NCI-H2227 (cell line): ENCODE measurements at regions not wholly inside any gene's neighbourhood (a gene's known extent, or its start where the extent isn't known, plus 50 kb on each side); places are given as distances from the start of the nearest gene placed in this dataset.
A peak's percentile ranks its signal among the peaks of the same experiment; 100 is the strongest.

Source experiments
- DNase-seq: peaks from one replicate; lab custom pipeline; 2025; ENCODE audit not compliant: unreplicated experiment; lab: John Stamatoyannopoulos, UW

GRCh38 chr12:87794854-87795253 lies 234.3 kb downstream of the C12orf50 start:
- DNase-seq = no peak

DNA sequence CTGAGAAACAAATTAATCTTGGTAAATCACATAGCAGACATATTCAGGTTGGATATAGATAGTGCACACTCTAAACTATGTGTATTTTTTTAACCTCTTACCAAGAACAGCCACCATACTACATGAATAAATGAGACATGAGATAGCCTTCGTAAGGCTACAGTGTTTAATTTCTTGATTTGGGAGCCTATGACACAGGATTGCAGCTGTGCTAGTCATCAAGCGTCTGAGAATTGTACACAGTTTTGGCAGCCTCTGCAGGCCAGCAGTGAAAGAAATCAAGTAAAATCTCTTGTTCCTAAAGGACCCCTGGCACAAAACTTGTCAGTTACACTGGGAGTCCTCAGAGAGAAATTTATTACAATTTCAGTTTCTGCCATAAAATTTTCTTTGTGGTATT lies 236.1 kb downstream of the C12orf50 start:
- DNase-seq = no peak

DNA sequence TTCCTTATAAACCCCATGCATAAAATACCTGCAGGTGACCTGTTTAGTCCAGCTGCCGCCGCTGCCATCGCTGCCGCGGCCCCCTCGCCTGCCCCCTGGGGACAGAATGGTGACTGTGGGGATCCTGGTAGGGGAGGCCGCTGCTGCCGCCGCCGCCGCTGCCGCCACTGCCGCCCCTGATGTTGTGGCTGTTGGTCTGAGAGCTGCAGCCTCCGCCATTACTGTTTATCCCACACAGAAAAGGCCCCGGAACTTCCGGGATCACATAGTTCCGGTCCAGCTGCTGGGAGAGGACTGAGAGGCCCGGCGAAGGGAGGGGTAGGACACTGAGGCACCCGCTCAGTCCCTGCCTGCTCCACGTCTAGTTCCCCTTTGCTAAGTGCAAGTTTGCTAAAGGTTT lies 244.9 kb downstream of the C12orf50 start:
- peak; percentile 86 for DNase-seq

DNA sequence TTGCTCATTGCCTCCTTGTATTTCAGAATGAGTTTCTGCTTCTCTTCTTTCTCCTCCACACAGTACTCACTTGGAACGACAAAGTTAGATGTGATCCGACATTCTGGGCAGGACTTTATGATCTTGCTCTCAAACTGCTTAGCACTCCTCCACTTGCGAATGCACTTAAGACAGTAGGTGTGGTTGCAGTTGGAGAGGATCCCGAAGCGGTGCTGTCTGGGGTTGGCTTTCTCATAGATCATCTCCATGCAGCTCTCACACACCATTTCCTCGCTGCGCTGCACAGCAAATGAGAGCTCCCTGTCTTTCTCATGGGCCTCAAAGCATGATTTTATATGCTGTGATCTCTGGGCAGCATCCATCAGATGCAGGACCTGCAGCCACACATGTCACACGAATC lies 245.7 kb downstream of the C12orf50 start:
- peak; percentile 30 for DNase-seq

DNA sequence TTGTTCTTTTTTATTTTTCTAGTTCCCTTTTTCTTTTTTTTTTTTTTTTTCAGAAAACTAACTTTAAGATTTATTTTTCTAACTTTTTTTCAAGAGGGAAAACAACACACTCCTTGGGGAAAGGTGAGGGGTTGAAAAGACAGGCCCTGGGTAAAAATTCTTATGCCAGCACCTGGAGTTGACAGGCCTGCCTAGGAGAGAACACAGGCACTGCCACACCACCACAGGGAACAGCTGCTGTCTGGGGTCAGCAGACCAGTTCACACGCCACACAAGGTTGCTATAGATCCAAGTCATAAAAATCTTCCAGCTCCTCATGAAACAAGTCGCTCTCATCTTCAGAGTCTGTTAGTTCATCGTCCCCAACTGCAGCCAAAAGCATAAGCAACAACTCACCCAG lies 246.4 kb downstream of the C12orf50 start:
- DNase-seq = no peak

- DNase-seq = no peak
Measured at GRCh38 chr12:87779858-87780498, 249.2 kb downstream of the C12orf50 start.

DNA sequence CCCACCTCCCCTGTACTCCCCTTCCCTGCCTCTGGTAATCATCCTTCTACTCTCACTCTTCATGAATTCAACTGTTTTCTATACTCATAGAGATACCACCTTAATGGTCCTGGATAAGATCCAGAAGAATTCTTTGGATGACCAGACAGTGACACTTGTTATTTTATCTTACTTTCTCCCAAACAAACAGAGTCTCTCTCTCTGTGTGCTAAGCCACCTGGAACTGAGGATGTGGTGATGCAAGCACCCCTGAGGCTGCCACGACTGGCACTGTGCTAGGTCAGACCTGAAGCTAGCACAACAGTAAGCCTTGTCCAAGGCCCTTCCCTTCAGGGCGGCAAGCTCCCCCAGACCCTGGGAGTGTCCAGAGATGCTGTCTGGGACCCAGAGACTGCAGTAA lies 250.2 kb downstream of the C12orf50 start:
- DNase-seq = no peak

DNA sequence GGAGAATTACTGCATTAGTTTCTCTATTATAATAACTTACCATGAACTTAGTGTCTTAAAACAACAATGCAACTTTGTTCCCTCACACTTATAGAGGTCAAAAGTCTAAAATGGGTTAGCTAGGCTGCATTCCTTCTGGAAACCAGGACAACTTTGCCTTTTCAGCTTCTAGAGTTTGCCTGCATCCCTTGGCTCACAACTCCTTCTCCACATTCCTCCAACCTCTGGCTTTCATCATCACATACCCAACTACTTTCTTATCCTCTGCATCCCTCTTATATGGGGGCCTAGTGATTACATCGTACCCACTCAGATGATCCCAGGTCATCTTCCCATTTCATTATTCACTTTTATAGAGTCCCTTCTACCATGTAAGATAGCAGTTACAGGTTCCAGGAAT lies 251.1 kb downstream of the C12orf50 start:
- DNase-seq = no peak

- DNase-seq = no peak
Measured at GRCh38 chr12:87775784-87776183, 253.4 kb downstream of the C12orf50 start.

GRCh38 chr12:87775051-87775450 lies 254.2 kb downstream of the C12orf50 start:
- DNase-seq = no peak

DNA sequence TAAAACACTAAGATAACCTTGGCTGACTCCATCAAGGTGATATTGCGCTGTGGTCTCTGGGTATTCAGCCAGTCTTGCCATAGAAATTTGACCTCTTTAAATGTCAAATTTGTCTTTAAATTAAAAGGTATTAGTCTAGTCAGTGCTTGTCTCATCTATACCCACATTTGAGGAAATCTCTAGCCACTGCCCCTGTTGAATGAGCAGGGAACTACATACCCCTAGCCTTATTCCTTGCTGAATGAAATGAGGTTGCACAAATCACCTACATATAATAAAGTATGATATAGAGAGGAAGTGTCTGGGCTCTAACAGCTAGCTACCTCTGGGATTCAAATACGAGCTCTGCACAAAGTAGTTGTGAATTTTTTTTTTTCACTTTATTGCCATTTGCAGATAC lies 256.8 kb downstream of the C12orf50 start:
- no peak for DNase-seq

DNA sequence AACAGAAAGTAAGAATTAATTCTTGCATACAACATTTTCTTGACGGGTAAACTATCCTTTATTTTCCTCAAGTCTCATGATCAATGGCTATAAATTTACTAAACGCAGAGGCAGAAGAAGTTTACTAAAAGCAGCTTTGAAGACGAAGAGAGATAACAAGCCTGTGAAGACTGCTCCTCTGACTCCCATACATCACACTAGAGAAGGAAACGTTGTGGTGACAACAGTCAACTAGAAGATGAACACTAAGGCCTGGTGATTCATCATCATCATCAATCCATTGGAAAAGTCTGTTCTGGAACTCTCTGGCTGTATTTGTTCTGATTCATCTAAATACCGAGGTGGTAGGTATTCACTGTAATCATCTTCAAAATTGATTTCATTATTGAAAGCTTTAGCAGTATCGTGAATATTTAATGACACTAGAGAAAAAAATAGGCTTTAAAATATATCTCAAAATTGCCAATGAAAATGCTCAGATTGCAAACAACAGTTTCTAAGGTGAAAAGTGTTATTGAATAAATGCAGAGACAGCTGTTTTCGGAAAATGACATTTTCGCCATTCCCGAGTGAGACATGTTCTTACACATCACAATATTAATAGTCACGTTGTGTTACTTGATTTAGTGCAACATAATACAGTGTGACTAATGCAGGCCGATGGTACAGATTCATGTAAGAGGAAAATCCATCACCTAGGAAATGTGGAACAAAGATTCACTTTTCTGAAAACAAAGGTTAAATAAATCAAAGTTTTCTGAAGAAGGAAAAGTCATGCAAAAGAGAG lies 260.5 kb downstream of the C12orf50 start:
- no peak for DNase-seq

GRCh38 chr12:87766044-87766443 lies 263.2 kb downstream of the C12orf50 start:
- no peak for DNase-seq

GRCh38 chr12:87760943-87761342 lies 268.3 kb downstream of the C12orf50 start:
- no peak for DNase-seq

GRCh38 chr12:87758271-87758670 lies 270.9 kb downstream of the C12orf50 start:
- DNase-seq = no peak

- no peak for DNase-seq
Measured at GRCh38 chr12:87756721-87757120, 272.5 kb downstream of the C12orf50 start.

GRCh38 chr12:87756111-87756510 lies 273.1 kb downstream of the C12orf50 start:
- DNase-seq = no peak

DNA sequence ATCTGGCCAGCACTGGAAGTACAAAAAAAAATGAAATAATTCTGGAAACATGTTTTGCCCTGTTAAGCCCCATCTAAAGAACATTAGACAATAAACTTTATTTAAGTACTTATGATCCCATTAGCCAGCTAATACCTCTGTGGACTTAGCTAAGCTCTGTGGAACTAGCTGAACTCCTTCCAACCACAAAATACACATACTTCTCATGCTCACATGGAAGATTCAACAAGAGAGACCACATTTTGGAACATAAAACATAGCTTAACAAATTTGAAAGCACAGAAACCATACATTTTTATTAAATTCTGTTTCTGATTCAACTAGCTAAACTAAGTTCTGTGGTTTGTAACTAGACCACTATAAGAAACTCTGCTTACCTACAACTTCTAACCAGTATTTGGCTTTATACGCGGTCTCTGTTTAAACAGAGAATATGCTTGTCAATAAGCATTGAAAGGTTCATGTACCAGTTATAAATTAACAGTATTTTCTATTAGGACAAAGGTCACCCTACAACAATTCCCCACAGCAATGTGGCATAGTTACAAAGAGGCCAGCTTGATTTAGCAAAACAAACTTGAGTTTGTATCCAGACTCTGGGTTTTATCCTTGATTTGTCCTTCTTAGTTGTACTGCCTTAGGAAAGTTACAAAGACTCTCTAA lies 300.1 kb downstream of the C12orf50 start:
- DNase-seq = no peak

DNA sequence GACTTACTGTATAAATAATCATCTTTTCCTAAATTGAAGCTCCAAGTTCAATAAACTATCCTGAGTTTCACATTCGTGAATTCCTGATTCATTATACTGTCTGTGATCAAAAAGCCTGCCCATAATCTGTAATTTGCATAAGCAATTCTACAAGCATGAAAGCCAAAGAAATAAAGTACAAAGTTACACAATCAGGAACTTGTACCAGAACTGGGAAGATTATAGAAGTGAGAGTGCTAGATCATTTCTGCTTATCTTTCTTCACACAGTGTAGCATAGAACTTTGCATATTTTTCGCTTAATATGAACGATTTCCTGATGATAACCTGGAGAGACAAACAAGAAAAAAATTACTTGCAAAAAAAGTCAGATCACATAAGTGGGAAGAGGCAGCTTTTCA lies 308.2 kb downstream of the C12orf50 start:
- DNase-seq = no peak

DNA sequence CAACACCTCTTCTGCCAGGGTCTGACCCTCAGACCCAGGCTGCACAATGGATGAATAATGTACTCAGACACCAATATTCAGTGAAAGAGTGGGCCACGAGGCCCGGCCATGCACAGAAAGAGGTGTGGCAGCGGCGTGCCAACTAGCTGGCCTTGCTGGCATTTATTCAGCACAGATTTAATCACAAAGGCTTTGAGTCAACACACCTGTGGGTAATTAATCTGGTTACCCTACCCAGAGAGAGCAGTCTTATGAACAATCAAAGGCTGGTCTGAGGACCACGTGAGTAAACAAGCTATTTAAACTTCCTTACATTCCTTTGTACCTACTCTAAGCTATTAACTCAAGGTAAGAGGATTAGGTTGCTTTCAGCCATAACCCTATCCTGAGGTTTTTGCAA lies 324.8 kb downstream of the C12orf50 start:
- no peak for DNase-seq

- DNase-seq = no peak
Measured at GRCh38 chr12:87690236-87690810, 338.9 kb downstream of the C12orf50 start.

- DNase-seq = no peak
Measured at GRCh38 chr12:87689196-87689595, 340.0 kb downstream of the C12orf50 start.
